ENCODE measurements at regions not wholly inside any gene's neighbourhood (a gene's known extent, or its start where the extent isn't known, plus 50 kb on each side); places are given as distances from the start of the nearest gene placed in this dataset.

DNA sequence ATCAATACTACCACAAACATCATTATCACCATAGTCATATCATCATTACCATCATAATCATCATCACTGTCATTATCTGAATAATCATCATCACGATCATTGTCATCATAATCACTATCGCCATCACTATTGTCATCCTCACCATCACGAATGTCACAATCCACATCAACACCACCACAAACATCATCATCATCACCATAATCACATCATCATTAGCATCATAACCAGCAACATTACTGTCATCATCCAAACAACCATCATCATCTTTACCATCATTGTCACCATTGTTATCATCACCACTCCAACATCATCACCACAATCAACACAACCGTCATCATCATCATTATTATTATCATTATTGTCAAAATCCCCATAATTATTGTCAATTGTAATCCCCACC lies 61.2 kb downstream of the MBD3L1 start:
- no peak for TF ChIP-seq ETV6 (CRISPR knock-in tag; IDR thresholded peaks at IDR 0.05)
- TF ChIP-seq SP1 (CRISPR knock-in tag; conservative IDR thresholded peaks at IDR 0.05): no peak
- TF ChIP-seq, protein P1, sequence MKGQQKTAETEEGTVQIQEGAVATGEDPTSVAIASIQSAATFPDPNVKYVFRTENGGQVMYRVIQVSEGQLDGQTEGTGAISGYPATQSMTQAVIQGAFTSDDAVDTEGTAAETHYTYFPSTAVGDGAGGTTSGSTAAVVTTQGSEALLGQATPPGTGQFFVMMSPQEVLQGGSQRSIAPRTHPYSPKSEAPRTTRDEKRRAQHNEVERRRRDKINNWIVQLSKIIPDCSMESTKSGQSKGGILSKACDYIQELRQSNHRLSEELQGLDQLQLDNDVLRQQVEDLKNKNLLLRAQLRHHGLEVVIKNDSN (CRISPR knock-in tag; IDR thresholded peaks at IDR 0.05): no peak
- no peak for TF ChIP-seq ELF4 (CRISPR knock-in tag; IDR thresholded peaks at IDR 0.05; ENCODE audit: low read depth)
- TF ChIP-seq, protein P2, sequence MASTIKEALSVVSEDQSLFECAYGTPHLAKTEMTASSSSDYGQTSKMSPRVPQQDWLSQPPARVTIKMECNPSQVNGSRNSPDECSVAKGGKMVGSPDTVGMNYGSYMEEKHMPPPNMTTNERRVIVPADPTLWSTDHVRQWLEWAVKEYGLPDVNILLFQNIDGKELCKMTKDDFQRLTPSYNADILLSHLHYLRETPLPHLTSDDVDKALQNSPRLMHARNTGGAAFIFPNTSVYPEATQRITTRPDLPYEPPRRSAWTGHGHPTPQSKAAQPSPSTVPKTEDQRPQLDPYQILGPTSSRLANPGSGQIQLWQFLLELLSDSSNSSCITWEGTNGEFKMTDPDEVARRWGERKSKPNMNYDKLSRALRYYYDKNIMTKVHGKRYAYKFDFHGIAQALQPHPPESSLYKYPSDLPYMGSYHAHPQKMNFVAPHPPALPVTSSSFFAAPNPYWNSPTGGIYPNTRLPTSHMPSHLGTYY (CRISPR knock-in tag; IDR thresholded peaks at IDR 0.05): no peak
- DNase-seq (ENCODE audit: low spot score) (no peak), ATAC-seq (no peak)
- POLR2A ChIA-PET: no interaction called here
- Mint-ChIP-seq H3K9me3 (no peaks in the 10 kb centered on the region), H3K27me3 (ENCODE audit: low read depth) (peaks cover 4% of the 10 kb centered on the region; the same call in 1 of the 2 replicates), H3K36me3 (no peaks in the 10 kb centered on the region), H3K4me3 (no peak overlapping the region), H3K27ac (no peak overlapping the region), H3K4me1 (no peaks in the 10 kb centered on the region)
- CTCF ChIA-PET: no interaction called here

DNA sequence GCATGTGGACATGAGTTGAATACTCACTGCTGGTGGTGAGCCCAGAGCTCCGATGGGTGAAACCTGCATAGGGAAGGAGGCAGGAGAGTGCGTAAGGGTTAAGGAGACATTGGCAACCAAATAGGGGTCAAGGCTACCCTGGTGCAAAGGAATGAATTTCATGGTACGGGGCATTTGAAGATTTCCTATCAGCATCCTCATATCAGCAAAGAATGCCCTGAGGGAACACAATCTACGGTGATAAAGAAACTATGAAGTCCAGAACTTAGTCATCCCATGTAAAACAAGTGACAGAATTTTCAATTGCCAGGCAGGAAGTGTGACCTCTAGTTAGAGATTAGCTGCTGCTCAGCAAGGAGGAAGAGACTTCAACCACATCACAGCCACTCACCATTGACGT lies 64.9 kb downstream of the MBD3L1 start:
- TF ChIP-seq, protein P3, sequence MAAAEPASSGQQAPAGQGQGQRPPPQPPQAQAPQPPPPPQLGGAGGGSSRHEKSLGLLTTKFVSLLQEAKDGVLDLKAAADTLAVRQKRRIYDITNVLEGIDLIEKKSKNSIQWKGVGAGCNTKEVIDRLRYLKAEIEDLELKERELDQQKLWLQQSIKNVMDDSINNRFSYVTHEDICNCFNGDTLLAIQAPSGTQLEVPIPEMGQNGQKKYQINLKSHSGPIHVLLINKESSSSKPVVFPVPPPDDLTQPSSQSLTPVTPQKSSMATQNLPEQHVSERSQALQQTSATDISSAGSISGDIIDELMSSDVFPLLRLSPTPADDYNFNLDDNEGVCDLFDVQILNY (CRISPR knock-in tag; IDR thresholded peaks at IDR 0.05): no peak
- TF ChIP-seq JUN (CRISPR knock-in tag; IDR thresholded peaks at IDR 0.05) (no peak), KAT7 (CRISPR knock-in tag; IDR thresholded peaks at IDR 0.05; ENCODE audit: borderline replicate concordance) (no peak), TP53 (CRISPR knock-in tag; IDR thresholded peaks at IDR 0.05) (no peak), NR2C2 (CRISPR knock-in tag; IDR thresholded peaks at IDR 0.05) (no peak), NR1H2 (CRISPR knock-in tag; IDR thresholded peaks at IDR 0.05) (no peak), SMAD4 (CRISPR knock-in tag; IDR thresholded peaks at IDR 0.05) (no peak), ZNF121 (CRISPR knock-in tag; IDR thresholded peaks at IDR 0.05) (no peak)
- TF ChIP-seq, protein P4, sequence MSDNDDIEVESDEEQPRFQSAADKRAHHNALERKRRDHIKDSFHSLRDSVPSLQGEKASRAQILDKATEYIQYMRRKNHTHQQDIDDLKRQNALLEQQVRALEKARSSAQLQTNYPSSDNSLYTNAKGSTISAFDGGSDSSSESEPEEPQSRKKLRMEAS (CRISPR knock-in tag; IDR thresholded peaks at IDR 0.05): no peak
- ChIA-PET CTCF (no interaction called here), POLR2A (no interaction called here)
- DNase-seq (ENCODE audit: low spot score) (no peak), ATAC-seq (no peak)
- H3K27me3 Mint-ChIP-seq (ENCODE audit: low read depth): peaks cover 4% of the 10 kb centered on the region; the same call in 1 of the 2 replicates
- no peak overlapping the region for H3K4me3 Mint-ChIP-seq
- no peaks in the 10 kb centered on the region for H3K4me1 Mint-ChIP-seq
- H3K27ac Mint-ChIP-seq: no peak overlapping the region
- no peaks in the 10 kb centered on the region for H3K9me3 Mint-ChIP-seq
- no peaks in the 10 kb centered on the region for H3K36me3 Mint-ChIP-seq

DNA sequence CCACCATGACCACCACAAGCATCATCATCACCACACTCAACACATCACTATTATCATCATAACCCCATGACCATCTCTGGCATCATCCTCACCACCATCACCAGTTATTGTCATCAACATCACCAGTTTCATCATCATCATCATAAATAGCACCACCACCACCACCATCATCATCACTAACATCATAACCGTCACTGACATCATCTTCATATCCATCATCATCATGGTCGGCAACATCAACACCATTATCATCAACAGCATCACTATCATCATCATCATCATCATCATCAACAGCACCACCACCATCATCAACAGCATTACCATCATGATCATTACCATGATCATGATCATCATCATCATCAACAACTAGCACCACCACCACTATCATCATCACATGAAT lies 67.2 kb downstream of the MBD3L1 start:
- H3K4me3 Mint-ChIP-seq: no peak overlapping the region
- no peak overlapping the region for H3K27ac Mint-ChIP-seq
- no peaks in the 10 kb centered on the region for H3K36me3 Mint-ChIP-seq
- no peak for TF ChIP-seq CREM (CRISPR knock-in tag; IDR thresholded peaks at IDR 0.05)
- TF ChIP-seq, protein P5, sequence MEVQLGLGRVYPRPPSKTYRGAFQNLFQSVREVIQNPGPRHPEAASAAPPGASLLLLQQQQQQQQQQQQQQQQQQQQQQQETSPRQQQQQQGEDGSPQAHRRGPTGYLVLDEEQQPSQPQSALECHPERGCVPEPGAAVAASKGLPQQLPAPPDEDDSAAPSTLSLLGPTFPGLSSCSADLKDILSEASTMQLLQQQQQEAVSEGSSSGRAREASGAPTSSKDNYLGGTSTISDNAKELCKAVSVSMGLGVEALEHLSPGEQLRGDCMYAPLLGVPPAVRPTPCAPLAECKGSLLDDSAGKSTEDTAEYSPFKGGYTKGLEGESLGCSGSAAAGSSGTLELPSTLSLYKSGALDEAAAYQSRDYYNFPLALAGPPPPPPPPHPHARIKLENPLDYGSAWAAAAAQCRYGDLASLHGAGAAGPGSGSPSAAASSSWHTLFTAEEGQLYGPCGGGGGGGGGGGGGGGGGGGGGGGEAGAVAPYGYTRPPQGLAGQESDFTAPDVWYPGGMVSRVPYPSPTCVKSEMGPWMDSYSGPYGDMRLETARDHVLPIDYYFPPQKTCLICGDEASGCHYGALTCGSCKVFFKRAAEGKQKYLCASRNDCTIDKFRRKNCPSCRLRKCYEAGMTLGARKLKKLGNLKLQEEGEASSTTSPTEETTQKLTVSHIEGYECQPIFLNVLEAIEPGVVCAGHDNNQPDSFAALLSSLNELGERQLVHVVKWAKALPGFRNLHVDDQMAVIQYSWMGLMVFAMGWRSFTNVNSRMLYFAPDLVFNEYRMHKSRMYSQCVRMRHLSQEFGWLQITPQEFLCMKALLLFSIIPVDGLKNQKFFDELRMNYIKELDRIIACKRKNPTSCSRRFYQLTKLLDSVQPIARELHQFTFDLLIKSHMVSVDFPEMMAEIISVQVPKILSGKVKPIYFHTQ (CRISPR knock-in tag; IDR thresholded peaks at IDR 0.05): no peak
- TF ChIP-seq, protein P3 (CRISPR knock-in tag; IDR thresholded peaks at IDR 0.05): no peak
- H3K4me1 Mint-ChIP-seq: no peaks in the 10 kb centered on the region
- H3K27me3 Mint-ChIP-seq (ENCODE audit: low read depth): peaks cover 4% of the 10 kb centered on the region; the same call in 1 of the 2 replicates
- ATAC-seq (no peak), DNase-seq (ENCODE audit: low spot score) (no peak)
- POLR2A ChIA-PET: no interaction called here
- CTCF ChIA-PET: no interaction called here
- no peaks in the 10 kb centered on the region for H3K9me3 Mint-ChIP-seq
